Right lobe of liver (tissue), 6 donors: ENCODE measurements at regions not wholly inside any gene's neighbourhood (a gene's known extent, or its start where the extent isn't known, plus 50 kb on each side); places are given as distances from the start of the nearest gene placed in this dataset.

Source experiments
- ATAC-seq, 4 donors: fragments of 200-7000 bp; cut with Tn5 transposase; one replicate each; pipeline ENCODE4 v1.9.1; 2020; ENCODE audit warnings: mild to moderate bottlenecking in 4 of 4, moderate library complexity in 4 of 4
- DNase-seq, 3 donors: peaks; one replicate each; pipeline ENCODE4 v3.0.0-alpha.2; 2020
- H3K27ac ChIP-seq, 3 donors: fragments of 200-600 bp; one replicate each; pipeline ENCODE4 v1.8.0; 2022
- H3K27me3 ChIP-seq, 2 donors: fragments of 200-600 bp; one replicate each; pipeline ENCODE4 v1.8.0; 2022
- H3K36me3 ChIP-seq, 4 donors: fragments of 200-600 bp; sonication (generic) in 1 of 4; one replicate each; pipeline versions ENCODE4 v1.5.1 to v1.8.0; 2017 to 2022; ENCODE audit warnings: control low read depth in 1 of 4
- H3K4me1 ChIP-seq, 4 donors: fragments of 200-600 bp; sonication (generic) in 1 of 4; one replicate each; pipeline versions ENCODE4 v1.5.1 to v1.8.0; 2017 to 2022; ENCODE audit warnings: control low read depth in 1 of 4
- H3K4me3 ChIP-seq, 3 donors: fragments of 200-600 bp; one replicate each; pipeline ENCODE4 v1.8.0; 2022
- H3K9me3 ChIP-seq, 4 donors: fragments of 200-600 bp; sonication (generic) in 1 of 4; one replicate each; pipeline versions ENCODE4 v1.5.1 to v1.8.0; 2017 to 2022; ENCODE audit warnings: control low read depth in 1 of 4
- POLR2A ChIP-seq: fragments of 450-650 bp; IDR thresholded peaks from one replicate; pipeline ENCODE4 v1.6.1; 2017; ENCODE audit warnings: antibody characterized with exemption, mild to moderate bottlenecking
- WGBS: methylation state at CpG from one replicate; pipeline ENCODE4 v1.1.6; 2018; ENCODE audit warnings: low coverage, low lambda C conversion rate; ENCODE audit not compliant: insufficient coverage; ENCODE audit errors: missing lambda C conversion rate; 5-methylcytosine and 5-hydroxymethylcytosine counted together
- intact Hi-C, 2 donors: fragments of 100-400 bp; cut with DNase I; formaldehyde crosslinking; loops; one replicate each; pipeline versions ENCODE4 v1.11.2 to v1.14.1; 2022
- TF ChIP-seq, protein P1 (sequence below), 4 donors: fragments of 200-600 bp in 3 of 4; fragments of 450-650 bp in 1 of 4; IDR thresholded peaks; one replicate each; pipeline versions ENCODE4 v1.5.1 to v1.8.0; 2016 to 2022; ENCODE audit warnings: antibody characterized with exemption in 4 of 4, mild to moderate bottlenecking in 2 of 4
- donor health status: DM: no; HTN: yes; CAD: no.
- donor health status: DM: no; HTN: no; CAD: no.
- donor health status: DM: no; HTN: no; CAD: no.
- donor health status: DM: no; HTN: yes; CAD: no.
- donor health status: DM: no; HTN: yes; CAD: no.

DNA sequence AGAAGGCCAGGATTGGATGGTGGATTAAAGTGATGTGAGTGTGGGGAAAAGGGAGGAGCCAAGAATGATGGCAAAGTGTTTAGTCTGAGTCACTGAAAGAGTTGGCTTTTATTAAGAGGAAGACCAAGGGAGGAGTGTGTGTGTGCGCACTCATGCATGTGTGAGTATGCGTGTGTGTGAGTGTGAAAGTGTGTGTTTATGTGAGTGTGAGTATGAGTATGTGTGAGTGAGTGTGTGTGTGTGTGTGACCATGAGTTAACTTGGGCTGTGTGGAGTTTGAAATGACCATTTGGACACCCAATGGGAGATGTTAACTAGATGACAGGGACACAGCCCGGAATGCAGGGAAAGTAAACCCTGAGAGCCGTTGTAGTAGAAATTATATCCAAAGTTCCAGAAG is 57.6 kb upstream of the EYA2 start:
- no peak for TF ChIP-seq POLR2A
- TF ChIP-seq, protein P1, sequence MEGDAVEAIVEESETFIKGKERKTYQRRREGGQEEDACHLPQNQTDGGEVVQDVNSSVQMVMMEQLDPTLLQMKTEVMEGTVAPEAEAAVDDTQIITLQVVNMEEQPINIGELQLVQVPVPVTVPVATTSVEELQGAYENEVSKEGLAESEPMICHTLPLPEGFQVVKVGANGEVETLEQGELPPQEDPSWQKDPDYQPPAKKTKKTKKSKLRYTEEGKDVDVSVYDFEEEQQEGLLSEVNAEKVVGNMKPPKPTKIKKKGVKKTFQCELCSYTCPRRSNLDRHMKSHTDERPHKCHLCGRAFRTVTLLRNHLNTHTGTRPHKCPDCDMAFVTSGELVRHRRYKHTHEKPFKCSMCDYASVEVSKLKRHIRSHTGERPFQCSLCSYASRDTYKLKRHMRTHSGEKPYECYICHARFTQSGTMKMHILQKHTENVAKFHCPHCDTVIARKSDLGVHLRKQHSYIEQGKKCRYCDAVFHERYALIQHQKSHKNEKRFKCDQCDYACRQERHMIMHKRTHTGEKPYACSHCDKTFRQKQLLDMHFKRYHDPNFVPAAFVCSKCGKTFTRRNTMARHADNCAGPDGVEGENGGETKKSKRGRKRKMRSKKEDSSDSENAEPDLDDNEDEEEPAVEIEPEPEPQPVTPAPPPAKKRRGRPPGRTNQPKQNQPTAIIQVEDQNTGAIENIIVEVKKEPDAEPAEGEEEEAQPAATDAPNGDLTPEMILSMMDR (IDR thresholded peaks at IDR 0.05) = no peak
- 82% methylated on average over 4 of the region's 4 CpGs for WGBS

DNA sequence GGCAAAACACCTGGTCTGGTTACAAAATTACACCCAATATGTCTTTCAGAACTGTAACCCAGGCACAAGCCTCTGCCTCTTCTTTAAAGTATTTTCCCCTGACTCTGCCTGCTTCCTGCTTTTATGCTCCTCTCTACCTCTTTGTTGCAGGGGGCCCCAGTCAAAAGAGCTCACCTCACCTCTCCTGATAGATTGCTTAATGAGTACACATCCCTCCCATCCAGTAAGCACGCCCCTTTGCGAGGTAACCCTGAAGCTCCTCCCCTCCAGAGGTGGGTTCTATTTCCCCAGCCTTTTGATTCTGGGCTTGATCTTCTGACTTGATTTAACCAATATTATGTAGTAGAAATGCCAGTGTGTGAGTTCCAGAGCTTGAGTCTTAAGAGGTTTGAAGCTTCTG is 56.6 kb upstream of the EYA2 start:
- intact Hi-C loops = no loop called here
- Histone ChIP-seq H3K27me3 (no peaks in the 10 kb centered on the region), H3K36me3 (no peaks in the 10 kb centered on the region), H3K4me3 (no peak overlapping the region), H3K9me3 (no peaks in the 10 kb centered on the region), H3K27ac (no peak overlapping the region), H3K4me1 (no peaks in the 10 kb centered on the region)
- ATAC-seq = no peak
- no peak for TF ChIP-seq POLR2A
- TF ChIP-seq, protein P1 (IDR thresholded peaks at IDR 0.05) = no peak
- WGBS = 35% methylated on average over 2 of the region's 2 CpGs
- DNase-seq = no peak

More for the DNA sequence above, 57.6 kb upstream of the EYA2 start:
- Histone ChIP-seq H3K4me1 (no peaks in the 10 kb centered on the region), H3K4me3 (no peak overlapping the region), H3K27ac (no peak overlapping the region), H3K9me3 (no peaks in the 10 kb centered on the region), H3K36me3 (no peaks in the 10 kb centered on the region), H3K27me3 (no peaks in the 10 kb centered on the region)
- ATAC-seq = no peak
- intact Hi-C loops = no loop called here
- no peak for DNase-seq

DNA sequence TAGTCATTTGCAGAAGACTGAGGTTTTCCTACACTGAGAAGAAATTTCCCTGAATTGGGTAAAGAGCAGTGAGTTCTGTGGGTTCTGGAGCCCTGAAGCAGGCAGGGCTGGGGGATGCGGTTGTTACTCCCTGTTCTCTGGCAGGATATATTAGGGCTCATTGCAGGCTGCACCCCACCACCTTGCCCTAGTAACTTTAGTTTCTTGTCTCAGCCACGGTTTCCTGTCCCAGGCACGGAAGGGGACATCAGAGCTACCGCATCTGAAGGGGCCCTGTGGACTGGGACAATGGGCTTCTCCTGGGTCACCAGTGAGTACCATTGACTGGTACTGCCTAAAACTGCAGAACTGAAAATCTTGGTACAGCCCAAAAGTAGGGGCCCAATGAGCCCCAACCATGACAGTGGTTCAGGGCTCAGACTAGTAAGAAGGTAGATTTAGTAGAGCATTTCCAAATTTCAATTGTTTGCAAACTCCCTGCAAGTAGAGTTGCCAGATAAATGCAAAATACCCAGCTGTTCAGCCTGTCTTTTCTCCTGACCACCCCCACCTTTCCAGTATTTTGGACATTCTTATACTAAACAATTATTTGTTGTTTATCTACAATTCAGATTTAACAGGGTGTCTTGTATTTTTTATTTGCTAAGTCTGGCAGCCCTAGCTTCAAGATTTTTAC is 54.5 kb upstream of the EYA2 start:
- 80% methylated on average over 2 of the region's 4 CpGs for WGBS
- H3K27ac ChIP-seq = no peak overlapping the region
- H3K4me1 ChIP-seq = no peaks in the 10 kb centered on the region
- H3K27me3 ChIP-seq = no peaks in the 10 kb centered on the region
- ATAC-seq = no peak
- H3K9me3 ChIP-seq = no peaks in the 10 kb centered on the region
- no peak overlapping the region for H3K4me3 ChIP-seq
- intact Hi-C loops = no loop called here
- no peak for DNase-seq
- H3K36me3 ChIP-seq = no peaks in the 10 kb centered on the region
- TF ChIP-seq, protein P1 (IDR thresholded peaks at IDR 0.05) = no peak
